ENCODE measurements at regions not wholly inside any gene's neighbourhood (a gene's known extent, or its start where the extent isn't known, plus 50 kb on each side); places are given as distances from the start of the nearest gene placed in this dataset.
A peak's percentile ranks its signal among the peaks of the same experiment; 100 is the strongest.

GRCh38 chr1:195715652-195716051 lies 892.6 kb downstream of the KCNT2 start:
- POLR2A ChIA-PET, result no interaction called here

GRCh38 chr1:195714248-195714647 lies 894.0 kb downstream of the KCNT2 start:
- no peak for DNase-seq (ENCODE audit: low read depth in 1 of 2, low spot score in 1 of 2)
- no peak overlapping the region for H3K4me3 ChIP-seq
- TF ChIP-seq POLR2AphosphoS2 (conservative IDR thresholded peaks at IDR 0.05; ENCODE audit: low read length) (no peak), ZNF302 (CRISPR knock-in tag; IDR thresholded peaks at IDR 0.05) (no peak), RARB (CRISPR knock-in tag; IDR thresholded peaks at IDR 0.05) (no peak), MAFK (IDR thresholded peaks at IDR 0.05; ENCODE audit: partially characterized antibody) (peak; percentile 71), MYC (IDR thresholded peaks at IDR 0.05; ENCODE audit: borderline replicate concordance, low read length) (no peak), ATOH8 (CRISPR knock-in tag; IDR thresholded peaks at IDR 0.05; ENCODE audit: low read depth) (no peak)
- TF ChIP-seq, protein P1, sequence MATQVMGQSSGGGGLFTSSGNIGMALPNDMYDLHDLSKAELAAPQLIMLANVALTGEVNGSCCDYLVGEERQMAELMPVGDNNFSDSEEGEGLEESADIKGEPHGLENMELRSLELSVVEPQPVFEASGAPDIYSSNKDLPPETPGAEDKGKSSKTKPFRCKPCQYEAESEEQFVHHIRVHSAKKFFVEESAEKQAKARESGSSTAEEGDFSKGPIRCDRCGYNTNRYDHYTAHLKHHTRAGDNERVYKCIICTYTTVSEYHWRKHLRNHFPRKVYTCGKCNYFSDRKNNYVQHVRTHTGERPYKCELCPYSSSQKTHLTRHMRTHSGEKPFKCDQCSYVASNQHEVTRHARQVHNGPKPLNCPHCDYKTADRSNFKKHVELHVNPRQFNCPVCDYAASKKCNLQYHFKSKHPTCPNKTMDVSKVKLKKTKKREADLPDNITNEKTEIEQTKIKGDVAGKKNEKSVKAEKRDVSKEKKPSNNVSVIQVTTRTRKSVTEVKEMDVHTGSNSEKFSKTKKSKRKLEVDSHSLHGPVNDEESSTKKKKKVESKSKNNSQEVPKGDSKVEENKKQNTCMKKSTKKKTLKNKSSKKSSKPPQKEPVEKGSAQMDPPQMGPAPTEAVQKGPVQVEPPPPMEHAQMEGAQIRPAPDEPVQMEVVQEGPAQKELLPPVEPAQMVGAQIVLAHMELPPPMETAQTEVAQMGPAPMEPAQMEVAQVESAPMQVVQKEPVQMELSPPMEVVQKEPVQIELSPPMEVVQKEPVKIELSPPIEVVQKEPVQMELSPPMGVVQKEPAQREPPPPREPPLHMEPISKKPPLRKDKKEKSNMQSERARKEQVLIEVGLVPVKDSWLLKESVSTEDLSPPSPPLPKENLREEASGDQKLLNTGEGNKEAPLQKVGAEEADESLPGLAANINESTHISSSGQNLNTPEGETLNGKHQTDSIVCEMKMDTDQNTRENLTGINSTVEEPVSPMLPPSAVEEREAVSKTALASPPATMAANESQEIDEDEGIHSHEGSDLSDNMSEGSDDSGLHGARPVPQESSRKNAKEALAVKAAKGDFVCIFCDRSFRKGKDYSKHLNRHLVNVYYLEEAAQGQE (IDR thresholded peaks at IDR 0.05), result no peak
- no peak overlapping the region; the same call in 2 of the 3 replicates for H3K4me2 ChIP-seq
- no peaks in the 10 kb centered on the region for H3K9me3 ChIP-seq
- CTCF ChIA-PET, result no interaction called here
- FAIRE-seq, result no peak
- H3K27ac ChIP-seq, result no peak overlapping the region
- ATAC-seq, result no peak
- 11% methylated on average over 1 of the region's 1 CpG for WGBS (ENCODE audit: missing lambda C conversion rate)
- 0 out of 3 replicates have a peak, but pooled peaks cover 11% of the 10 kb centered on the region for H3K4me1 ChIP-seq
- POLR2A ChIA-PET, result no interaction called here

More at GRCh38 chr1:195715652-195716051, 892.6 kb downstream of the KCNT2 start:
- no peak for TF ChIP-seq ESRRA (IDR thresholded peaks at IDR 0.05; ENCODE audit: borderline replicate concordance, low read length)
- peak; percentile 54; the same call in 1 of the 2 replicates for TF ChIP-seq ZSCAN20 (CRISPR knock-in tag; IDR thresholded peaks at IDR 0.05)
- Histone ChIP-seq H3K4me3 (no peak overlapping the region), H3K4me1 (0 out of 3 replicates have a peak, but pooled peaks cover 11% of the 10 kb centered on the region), H3K9me3 (no peaks in the 10 kb centered on the region), H3K4me2 (no peak overlapping the region), H3K27ac (no peak overlapping the region)
- no peak for FAIRE-seq
- DNase-seq (ENCODE audit: low read depth in 1 of 2, low spot score in 1 of 2), result no peak
- 65% methylated on average over 2 of the region's 2 CpGs for WGBS (ENCODE audit: missing lambda C conversion rate)
- ATAC-seq, result no peak
- CTCF ChIA-PET, result no interaction called here

- DNase-seq (ENCODE audit: low read depth in 1 of 2, low spot score in 1 of 2) (no peak), ATAC-seq (no peak), FAIRE-seq (no peak)
- Histone ChIP-seq H3K27ac (no peak overlapping the region), H3K4me1 (0 out of 3 replicates have a peak, but pooled peaks cover 4% of the 10 kb centered on the region), H3K4me3 (no peak overlapping the region), H3K9me3 (no peaks in the 10 kb centered on the region), H3K4me2 (no peak overlapping the region)
- ChIA-PET POLR2A (no interaction called here), CTCF (interaction anchor here (0.7 kb wide), 1 partner anchor 907 kb away, joined by 3 read pairs; no protein-coding TSS in a partner anchor)
- 38% methylated on average over 3 of the region's 3 CpGs for WGBS (ENCODE audit: missing lambda C conversion rate)
- no peak for TF ChIP-seq MAZ (IDR thresholded peaks at IDR 0.05; ENCODE audit: borderline replicate concordance, low read depth, low read length)
- TF ChIP-seq, protein P2, sequence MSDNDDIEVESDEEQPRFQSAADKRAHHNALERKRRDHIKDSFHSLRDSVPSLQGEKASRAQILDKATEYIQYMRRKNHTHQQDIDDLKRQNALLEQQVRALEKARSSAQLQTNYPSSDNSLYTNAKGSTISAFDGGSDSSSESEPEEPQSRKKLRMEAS (IDR thresholded peaks at IDR 0.05), result no peak
- TF ChIP-seq CBX2 (IDR thresholded peaks at IDR 0.05; ENCODE audit: borderline replicate concordance, low read depth), result no peak
- TF ChIP-seq ZFP36 (IDR thresholded peaks at IDR 0.05; ENCODE audit: borderline replicate concordance, partially characterized antibody), result no peak
- TF ChIP-seq JUN (IDR thresholded peaks at IDR 0.05), result no peak
- no peak for TF ChIP-seq RNF2 (IDR thresholded peaks at IDR 0.05; ENCODE audit: borderline replicate concordance, low read depth)
- TF ChIP-seq, protein P3, sequence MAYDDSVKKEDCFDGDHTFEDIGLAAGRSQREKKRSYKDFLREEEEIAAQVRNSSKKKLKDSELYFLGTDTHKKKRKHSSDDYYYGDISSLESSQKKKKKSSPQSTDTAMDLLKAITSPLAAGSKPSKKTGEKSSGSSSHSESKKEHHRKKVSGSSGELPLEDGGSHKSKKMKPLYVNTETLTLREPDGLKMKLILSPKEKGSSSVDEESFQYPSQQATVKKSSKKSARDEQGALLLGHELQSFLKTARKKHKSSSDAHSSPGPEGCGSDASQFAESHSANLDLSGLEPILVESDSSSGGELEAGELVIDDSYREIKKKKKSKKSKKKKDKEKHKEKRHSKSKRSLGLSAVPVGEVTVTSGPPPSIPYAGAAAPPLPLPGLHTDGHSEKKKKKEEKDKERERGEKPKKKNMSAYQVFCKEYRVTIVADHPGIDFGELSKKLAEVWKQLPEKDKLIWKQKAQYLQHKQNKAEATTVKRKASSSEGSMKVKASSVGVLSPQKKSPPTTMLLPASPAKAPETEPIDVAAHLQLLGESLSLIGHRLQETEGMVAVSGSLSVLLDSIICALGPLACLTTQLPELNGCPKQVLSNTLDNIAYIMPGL (CRISPR knock-in tag; IDR thresholded peaks at IDR 0.05; ENCODE audit: borderline replicate concordance), result no peak
- TF ChIP-seq CEBPB (IDR thresholded peaks at IDR 0.05), result no peak
- no peak for TF ChIP-seq MYC (IDR thresholded peaks at IDR 0.05; ENCODE audit: borderline replicate concordance, low read length)
- TF ChIP-seq CHD2 (IDR thresholded peaks at IDR 0.05; ENCODE audit: low read length, partially characterized antibody), result no peak
- TF ChIP-seq RARB (CRISPR knock-in tag; IDR thresholded peaks at IDR 0.05), result no peak
- TF ChIP-seq PHF8 (IDR thresholded peaks at IDR 0.05; ENCODE audit: borderline replicate concordance, low read depth), result no peak
- no peak for TF ChIP-seq HOXB13 (CRISPR knock-in tag; IDR thresholded peaks at IDR 0.05; ENCODE audit: low read depth)
- TF ChIP-seq, protein P4, sequence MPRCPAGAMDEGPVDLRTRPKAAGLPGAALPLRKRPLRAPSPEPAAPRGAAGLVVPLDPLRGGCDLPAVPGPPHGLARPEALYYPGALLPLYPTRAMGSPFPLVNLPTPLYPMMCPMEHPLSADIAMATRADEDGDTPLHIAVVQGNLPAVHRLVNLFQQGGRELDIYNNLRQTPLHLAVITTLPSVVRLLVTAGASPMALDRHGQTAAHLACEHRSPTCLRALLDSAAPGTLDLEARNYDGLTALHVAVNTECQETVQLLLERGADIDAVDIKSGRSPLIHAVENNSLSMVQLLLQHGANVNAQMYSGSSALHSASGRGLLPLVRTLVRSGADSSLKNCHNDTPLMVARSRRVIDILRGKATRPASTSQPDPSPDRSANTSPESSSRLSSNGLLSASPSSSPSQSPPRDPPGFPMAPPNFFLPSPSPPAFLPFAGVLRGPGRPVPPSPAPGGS (IDR thresholded peaks at IDR 0.05), result no peak
- no peak for TF ChIP-seq FOSB (CRISPR knock-in tag; IDR thresholded peaks at IDR 0.05)
- no peak for TF ChIP-seq RAD21 (conservative IDR thresholded peaks at IDR 0.05 in 1 of 2, IDR thresholded peaks at IDR 0.05 in 1 of 2)
- no peak for TF ChIP-seq TP53 (CRISPR knock-in tag; IDR thresholded peaks at IDR 0.05)
- TF ChIP-seq EHMT2 (IDR thresholded peaks at IDR 0.05; ENCODE audit: low read depth), result no peak
Observed at GRCh38 chr1:195709821-195710220, 898.4 kb downstream of the KCNT2 start.

Data from A549 (cell line).